T-helper 2 cell treated with Interferon-gamma antibody and Interleukin-4, amounts not matched to agents 5 μg/mL and 100 μg/mL, for 36 hours (primary cell): ENCODE measurements at regions not wholly inside any gene's neighbourhood (a gene's known extent, or its start where the extent isn't known, plus 50 kb on each side); places are given as distances from the start of the nearest gene placed in this dataset.
"Not testable (repeated sequence)": the region's sequence is repeated elsewhere in the genome, so short reads cannot be mapped to it uniquely, and the experiment has no call there.

Experiments
- DNase-seq: peaks from one replicate; pipeline ENCODE4 v3.0.0; 2021; ENCODE audit warnings: low spot score
- H3K27ac Mint-ChIP-seq: one replicate; pipeline ENCODE4 v1.8.0; 2021; ENCODE audit warnings: mild to moderate bottlenecking, mixed read lengths
- H3K27me3 Mint-ChIP-seq: one replicate; pipeline ENCODE4 v1.8.0; 2021; ENCODE audit warnings: low read depth, mixed read lengths
- H3K36me3 Mint-ChIP-seq: one replicate; pipeline ENCODE4 v1.8.0; 2021; ENCODE audit warnings: low read depth, mixed read lengths
- H3K4me1 Mint-ChIP-seq: one replicate; pipeline ENCODE4 v1.8.0; 2021; ENCODE audit warnings: low read depth, mixed read lengths
- H3K4me3 Mint-ChIP-seq: one replicate; pipeline ENCODE4 v1.8.0; 2022; ENCODE audit warnings: mild to moderate bottlenecking, moderate library complexity, mixed read lengths
- H3K9me3 Mint-ChIP-seq: one replicate; pipeline ENCODE4 v1.8.0; 2021; ENCODE audit warnings: mixed read lengths

- H3K9me3 Mint-ChIP-seq: no peaks in the 10 kb centered on the region
- no peaks in the 10 kb centered on the region for H3K27me3 Mint-ChIP-seq
- H3K4me3 Mint-ChIP-seq: no peak overlapping the region
- no peaks in the 10 kb centered on the region for H3K4me1 Mint-ChIP-seq
- DNase-seq: no peak
- no peaks in the 10 kb centered on the region for H3K36me3 Mint-ChIP-seq
- H3K27ac Mint-ChIP-seq: no peak overlapping the region
Observed at GRCh38 chr3:105253225-105253624, 113.5 kb upstream of the ALCAM start.

GRCh38 chr3:105254154-105254553 lies 112.6 kb upstream of the ALCAM start:
- DNase-seq: no peak
- Mint-ChIP-seq H3K36me3 (no peaks in the 10 kb centered on the region), H3K4me1 (no peaks in the 10 kb centered on the region), H3K9me3 (no peaks in the 10 kb centered on the region), H3K4me3 (no peak overlapping the region), H3K27ac (no peak overlapping the region), H3K27me3 (no peaks in the 10 kb centered on the region)

GRCh38 chr3:105255350-105255749 lies 111.4 kb upstream of the ALCAM start:
- H3K27me3 Mint-ChIP-seq: no peaks in the 10 kb centered on the region
- no peaks in the 10 kb centered on the region for H3K4me1 Mint-ChIP-seq
- no peaks in the 10 kb centered on the region for H3K36me3 Mint-ChIP-seq

GRCh38 chr3:105259496-105259895 lies 107.2 kb upstream of the ALCAM start:
- DNase-seq: no peak
- Mint-ChIP-seq H3K4me1 (no peaks in the 10 kb centered on the region), H3K9me3 (no peaks in the 10 kb centered on the region), H3K27ac (no peak overlapping the region), H3K27me3 (no peaks in the 10 kb centered on the region), H3K4me3 (no peak overlapping the region), H3K36me3 (no peaks in the 10 kb centered on the region)

More at GRCh38 chr3:105255350-105255749, 111.4 kb upstream of the ALCAM start:
- H3K9me3 Mint-ChIP-seq: no peaks in the 10 kb centered on the region
- no peak overlapping the region for H3K4me3 Mint-ChIP-seq
- H3K27ac Mint-ChIP-seq: no peak overlapping the region
- DNase-seq: no peak

- no peak overlapping the region for H3K4me3 Mint-ChIP-seq
- H3K27ac Mint-ChIP-seq: no peak overlapping the region
- no peaks in the 10 kb centered on the region for H3K9me3 Mint-ChIP-seq
- H3K27me3 Mint-ChIP-seq: no peaks in the 10 kb centered on the region
- DNase-seq: no peak
- no peaks in the 10 kb centered on the region for H3K4me1 Mint-ChIP-seq
- H3K36me3 Mint-ChIP-seq: no peaks in the 10 kb centered on the region
Observed at GRCh38 chr3:105260385-105260784, 106.3 kb upstream of the ALCAM start.

GRCh38 chr3:105274536-105274935 lies 92.2 kb upstream of the ALCAM start:
- H3K36me3 Mint-ChIP-seq: no peaks in the 10 kb centered on the region
- H3K9me3 Mint-ChIP-seq: no peaks in the 10 kb centered on the region
- H3K4me3 Mint-ChIP-seq: no peak overlapping the region
- H3K27me3 Mint-ChIP-seq: peaks cover 2% of the 10 kb centered on the region
- DNase-seq: no peak
- no peaks in the 10 kb centered on the region for H3K4me1 Mint-ChIP-seq
- no peak overlapping the region for H3K27ac Mint-ChIP-seq

- no peak overlapping the region for H3K27ac Mint-ChIP-seq
Observed at GRCh38 chr3:105274958-105275357, 91.8 kb upstream of the ALCAM start.

GRCh38 chr3:105277656-105278055 lies 89.1 kb upstream of the ALCAM start:
- H3K4me1 Mint-ChIP-seq: no peaks in the 10 kb centered on the region
- H3K36me3 Mint-ChIP-seq: no peaks in the 10 kb centered on the region
- H3K4me3 Mint-ChIP-seq: no peak overlapping the region
- H3K27me3 Mint-ChIP-seq: peaks cover 2% of the 10 kb centered on the region
- DNase-seq: no peak
- H3K27ac Mint-ChIP-seq: no peak overlapping the region
- no peaks in the 10 kb centered on the region for H3K9me3 Mint-ChIP-seq

More at GRCh38 chr3:105274958-105275357, 91.8 kb upstream of the ALCAM start:
- Mint-ChIP-seq H3K4me1 (no peaks in the 10 kb centered on the region), H3K27me3 (peaks cover 2% of the 10 kb centered on the region), H3K9me3 (no peaks in the 10 kb centered on the region), H3K4me3 (no peak overlapping the region), H3K36me3 (no peaks in the 10 kb centered on the region)
- no peak for DNase-seq

GRCh38 chr3:105278688-105279087 lies 88.0 kb upstream of the ALCAM start:
- peaks cover 2% of the 10 kb centered on the region for H3K27me3 Mint-ChIP-seq
- H3K36me3 Mint-ChIP-seq: no peaks in the 10 kb centered on the region
- H3K9me3 Mint-ChIP-seq: no peaks in the 10 kb centered on the region
- no peak overlapping the region for H3K27ac Mint-ChIP-seq
- no peaks in the 10 kb centered on the region for H3K4me1 Mint-ChIP-seq
- H3K4me3 Mint-ChIP-seq: no peak overlapping the region
- no peak for DNase-seq

- H3K4me3 Mint-ChIP-seq: no peak overlapping the region
- H3K9me3 Mint-ChIP-seq: no peaks in the 10 kb centered on the region
- H3K4me1 Mint-ChIP-seq: no peaks in the 10 kb centered on the region
- no peaks in the 10 kb centered on the region for H3K36me3 Mint-ChIP-seq
- DNase-seq: no peak
- H3K27me3 Mint-ChIP-seq: no peaks in the 10 kb centered on the region
- no peak overlapping the region for H3K27ac Mint-ChIP-seq
Observed at GRCh38 chr3:105281989-105282388, 84.7 kb upstream of the ALCAM start.

- DNase-seq: no peak
- Mint-ChIP-seq H3K27me3 (no peaks in the 10 kb centered on the region), H3K4me3 (no peak overlapping the region), H3K4me1 (no peaks in the 10 kb centered on the region), H3K27ac (no peak overlapping the region), H3K9me3 (no peaks in the 10 kb centered on the region), H3K36me3 (no peaks in the 10 kb centered on the region)
Observed at GRCh38 chr3:105284876-105285275, 81.8 kb upstream of the ALCAM start.

- H3K4me3 Mint-ChIP-seq: no peak overlapping the region
Observed at GRCh38 chr3:105285653-105286241, 81.0 kb upstream of the ALCAM start.

GRCh38 chr3:105293441-105293840 lies 73.3 kb upstream of the ALCAM start:
- H3K4me1 Mint-ChIP-seq: no peaks in the 10 kb centered on the region
- DNase-seq: no peak
- no peaks in the 10 kb centered on the region for H3K36me3 Mint-ChIP-seq
- no peaks in the 10 kb centered on the region for H3K27me3 Mint-ChIP-seq
- H3K4me3 Mint-ChIP-seq: no peak overlapping the region
- H3K27ac Mint-ChIP-seq: no peak overlapping the region
- H3K9me3 Mint-ChIP-seq: peaks cover 6% of the 10 kb centered on the region

More at GRCh38 chr3:105285653-105286241, 81.0 kb upstream of the ALCAM start:
- Mint-ChIP-seq H3K4me1 (no peaks in the 10 kb centered on the region), H3K36me3 (no peaks in the 10 kb centered on the region), H3K27me3 (no peaks in the 10 kb centered on the region), H3K27ac (no peak overlapping the region), H3K9me3 (no peaks in the 10 kb centered on the region)
- no peak for DNase-seq

- H3K27ac Mint-ChIP-seq, H3K36me3 Mint-ChIP-seq, H3K4me1 Mint-ChIP-seq, H3K27me3 Mint-ChIP-seq, H3K4me3 Mint-ChIP-seq, DNase-seq, H3K9me3 Mint-ChIP-seq: not testable (repeated sequence)
Observed at GRCh38 chr3:105296182-105296822, 70.4 kb upstream of the ALCAM start.

- no peaks in the 10 kb centered on the region for H3K36me3 Mint-ChIP-seq
- H3K4me1 Mint-ChIP-seq: no peaks in the 10 kb centered on the region
- H3K9me3 Mint-ChIP-seq: peaks cover 12% of the 10 kb centered on the region
- no peaks in the 10 kb centered on the region for H3K27me3 Mint-ChIP-seq
- H3K4me3 Mint-ChIP-seq: no peak overlapping the region
- H3K27ac Mint-ChIP-seq: no peak overlapping the region
- DNase-seq: no peak
Observed at GRCh38 chr3:105304487-105304886, 62.2 kb upstream of the ALCAM start.
